ENCODE measurements at regions not wholly inside any gene's neighbourhood (a gene's known extent, or its start where the extent isn't known, plus 50 kb on each side); places are given as distances from the start of the nearest gene placed in this dataset.

DNA sequence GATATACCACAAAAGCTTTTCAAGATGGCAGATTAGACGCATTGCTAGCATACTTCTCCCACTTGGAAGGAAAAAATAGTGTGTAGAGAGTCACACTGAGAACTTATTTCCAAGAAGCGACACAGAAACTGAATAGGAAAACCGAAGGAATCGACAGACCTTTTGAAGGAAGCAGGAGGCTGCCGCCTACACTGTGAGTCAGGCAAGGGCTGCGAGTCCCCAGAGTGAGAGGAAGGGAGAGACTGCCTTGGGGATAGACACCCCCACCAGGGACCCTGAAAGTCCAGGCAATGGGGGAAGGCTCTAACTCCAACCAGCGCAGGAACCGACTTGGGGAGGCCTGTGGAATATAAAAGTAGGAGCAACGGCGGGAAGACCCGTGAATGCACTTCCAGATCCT, 53.7 kb upstream of the SIRPG start:
- no peak for TF ChIP-seq CTCF (IDR thresholded peaks at IDR 0.05; ENCODE audit: extremely low read depth in 1 of 2, insufficient read depth in 1 of 2, low read depth in 1 of 2, low read length in 2 of 2)
- TF ChIP-seq EZH2 (IDR thresholded peaks at IDR 0.05; ENCODE audit: borderline replicate concordance, low read depth, low read length, severe bottlenecking) = no peak
- TF ChIP-seq JUN (IDR thresholded peaks at IDR 0.05; ENCODE audit: borderline replicate concordance, insufficient read depth, insufficient read length, low read depth) = no peak
- no peak for TF ChIP-seq POLR2A (IDR thresholded peaks at IDR 0.05; ENCODE audit: low read depth, low read length)
- TF ChIP-seq, protein P1, sequence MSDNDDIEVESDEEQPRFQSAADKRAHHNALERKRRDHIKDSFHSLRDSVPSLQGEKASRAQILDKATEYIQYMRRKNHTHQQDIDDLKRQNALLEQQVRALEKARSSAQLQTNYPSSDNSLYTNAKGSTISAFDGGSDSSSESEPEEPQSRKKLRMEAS (IDR thresholded peaks at IDR 0.05; ENCODE audit: insufficient read depth, insufficient read length) = no peak
- no peak for TF ChIP-seq POLR2AphosphoS5 (IDR thresholded peaks at IDR 0.05; ENCODE audit: insufficient read depth, low read depth, low read length)
- TF ChIP-seq MYC (IDR thresholded peaks at IDR 0.05; ENCODE audit: low read depth, low read length) = no peak
- no peak for TF ChIP-seq FOS (IDR thresholded peaks at IDR 0.05; ENCODE audit: borderline replicate concordance, insufficient read depth, low read length)

All from endothelial cell of umbilical vein (primary cell).